IPS-20b (cell line): ENCODE measurements at regions not wholly inside any gene's neighbourhood (a gene's known extent, or its start where the extent isn't known, plus 50 kb on each side); places are given as distances from the start of the nearest gene placed in this dataset.
"Not testable (repeated sequence)": the region's sequence is repeated elsewhere in the genome, so short reads cannot be mapped to it uniquely, and the experiment has no call there.

Source experiments
- H3K27ac ChIP-seq: one replicate; pipeline ENCODE4 v1.5.1; 2013; ENCODE audit warnings: low read length
- H3K27me3 ChIP-seq: 2 replicates; pipeline ENCODE4 v1.6.1; 2013; ENCODE audit warnings: mild to moderate bottlenecking, low read length, inconsistent platforms; ENCODE audit not compliant: insufficient read depth
- H3K36me3 ChIP-seq: 2 replicates; pipeline ENCODE4 v1.6.1; 2013; ENCODE audit warnings: low read depth, mild to moderate bottlenecking, inconsistent platforms, low read length, moderate library complexity; ENCODE audit not compliant: insufficient read depth
- H3K4me1 ChIP-seq: 2 replicates; pipeline ENCODE4 v1.6.1; 2013; ENCODE audit warnings: mild to moderate bottlenecking, control low read depth, inconsistent platforms, low read length, moderate library complexity; ENCODE audit not compliant: insufficient read depth
- H3K4me3 ChIP-seq: 2 replicates; pipeline ENCODE4 v1.5.1; 2013; ENCODE audit warnings: mild to moderate bottlenecking, low read length, inconsistent platforms
- H3K9ac ChIP-seq: 2 replicates; pipeline ENCODE4 v1.6.1; 2013; ENCODE audit warnings: low read depth, mild to moderate bottlenecking, inconsistent platforms, low read length, moderate library complexity
- H3K9me3 ChIP-seq: 2 replicates; pipeline ENCODE4 v1.6.1; 2013; ENCODE audit warnings: mild to moderate bottlenecking, low read depth, low read length, inconsistent platforms; ENCODE audit not compliant: insufficient read depth

- H3K27me3 ChIP-seq: not testable (repeated sequence)
Measured at GRCh38 chr2:182552232-182552631, 125.4 kb upstream of the PDE1A start.

GRCh38 chr2:182552785-182553184 is 125.9 kb upstream of the PDE1A start:
- H3K9me3 ChIP-seq, H3K9ac ChIP-seq, H3K27me3 ChIP-seq, H3K27ac ChIP-seq, H3K4me3 ChIP-seq, H3K4me1 ChIP-seq, H3K36me3 ChIP-seq: not testable (repeated sequence)

More at GRCh38 chr2:182552232-182552631, 125.4 kb upstream of the PDE1A start:
- H3K36me3 ChIP-seq, H3K9me3 ChIP-seq, H3K4me1 ChIP-seq, H3K27ac ChIP-seq, H3K4me3 ChIP-seq, H3K9ac ChIP-seq: not testable (repeated sequence)

- no peak overlapping the region for H3K4me3 ChIP-seq
- H3K9ac ChIP-seq: no peak overlapping the region
- no peaks in the 10 kb centered on the region for H3K4me1 ChIP-seq
- no peak overlapping the region for H3K27ac ChIP-seq
- H3K36me3 ChIP-seq: no peaks in the 10 kb centered on the region
- H3K9me3 ChIP-seq: no peaks in the 10 kb centered on the region
- H3K27me3 ChIP-seq: no peaks in the 10 kb centered on the region
Measured at GRCh38 chr2:182553483-182553882, 126.6 kb upstream of the PDE1A start.

- Histone ChIP-seq H3K27ac (no peak overlapping the region), H3K27me3 (no peaks in the 10 kb centered on the region), H3K9me3 (no peaks in the 10 kb centered on the region), H3K9ac (no peak overlapping the region), H3K4me3 (no peak overlapping the region), H3K4me1 (no peaks in the 10 kb centered on the region), H3K36me3 (no peaks in the 10 kb centered on the region)
Measured at GRCh38 chr2:182554950-182555349, 128.1 kb upstream of the PDE1A start.

- Histone ChIP-seq H3K27ac (no peak overlapping the region), H3K4me3 (no peak overlapping the region), H3K9me3 (no peaks in the 10 kb centered on the region), H3K9ac (no peak overlapping the region), H3K36me3 (no peaks in the 10 kb centered on the region), H3K27me3 (no peaks in the 10 kb centered on the region), H3K4me1 (no peaks in the 10 kb centered on the region)
Measured at GRCh38 chr2:182558564-182558963, 131.7 kb upstream of the PDE1A start.

- H3K4me1 ChIP-seq: no peaks in the 10 kb centered on the region
- H3K4me3 ChIP-seq: no peak overlapping the region
- no peaks in the 10 kb centered on the region for H3K36me3 ChIP-seq
- no peak overlapping the region for H3K9ac ChIP-seq
- no peaks in the 10 kb centered on the region for H3K27me3 ChIP-seq
- no peak overlapping the region for H3K27ac ChIP-seq
- no peaks in the 10 kb centered on the region for H3K9me3 ChIP-seq
Measured at GRCh38 chr2:182559623-182560022, 132.8 kb upstream of the PDE1A start.

GRCh38 chr2:182565911-182566567 is 139.2 kb upstream of the PDE1A start:
- H3K4me1 ChIP-seq: no peaks in the 10 kb centered on the region
- H3K9me3 ChIP-seq: no peaks in the 10 kb centered on the region
- H3K36me3 ChIP-seq: no peaks in the 10 kb centered on the region
- H3K4me3 ChIP-seq: no peak overlapping the region
- no peaks in the 10 kb centered on the region for H3K27me3 ChIP-seq
- H3K9ac ChIP-seq: no peak overlapping the region
- no peak overlapping the region for H3K27ac ChIP-seq

GRCh38 chr2:182573553-182573952 is 142.5 kb upstream of the DNAJC10 start:
- Histone ChIP-seq H3K9me3 (no peaks in the 10 kb centered on the region), H3K4me1 (no peaks in the 10 kb centered on the region), H3K36me3 (no peaks in the 10 kb centered on the region), H3K9ac (no peak overlapping the region), H3K4me3 (no peak overlapping the region), H3K27me3 (no peaks in the 10 kb centered on the region), H3K27ac (no peak overlapping the region)

GRCh38 chr2:182577816-182578215 is 138.2 kb upstream of the DNAJC10 start:
- Histone ChIP-seq H3K27ac (no peak overlapping the region), H3K36me3 (no peaks in the 10 kb centered on the region), H3K4me3 (no peak overlapping the region), H3K9ac (no peak overlapping the region), H3K9me3 (no peaks in the 10 kb centered on the region), H3K27me3 (no peaks in the 10 kb centered on the region), H3K4me1 (no peaks in the 10 kb centered on the region)

- Histone ChIP-seq H3K9me3 (no peaks in the 10 kb centered on the region), H3K4me1 (no peaks in the 10 kb centered on the region), H3K9ac (no peak overlapping the region), H3K27ac (no peak overlapping the region), H3K27me3 (no peaks in the 10 kb centered on the region), H3K4me3 (no peak overlapping the region), H3K36me3 (no peaks in the 10 kb centered on the region)
Measured at GRCh38 chr2:182581196-182581935, 134.7 kb upstream of the DNAJC10 start.

- Histone ChIP-seq H3K9ac (no peak overlapping the region), H3K27ac (no peak overlapping the region), H3K4me1 (peaks cover 2% of the 10 kb centered on the region; the same call in 1 of the 2 replicates), H3K4me3 (no peak overlapping the region), H3K36me3 (no peaks in the 10 kb centered on the region), H3K9me3 (no peaks in the 10 kb centered on the region), H3K27me3 (no peaks in the 10 kb centered on the region)
Measured at GRCh38 chr2:182584462-182584861, 131.6 kb upstream of the DNAJC10 start.

GRCh38 chr2:182585001-182585400 is 131.1 kb upstream of the DNAJC10 start:
- Histone ChIP-seq H3K27ac (no peak overlapping the region), H3K27me3 (no peaks in the 10 kb centered on the region), H3K36me3 (no peaks in the 10 kb centered on the region), H3K4me1 (peaks cover 2% of the 10 kb centered on the region; the same call in 1 of the 2 replicates), H3K4me3 (no peak overlapping the region), H3K9ac (no peak overlapping the region), H3K9me3 (no peaks in the 10 kb centered on the region)
